Lung (tissue), 11 donors: ENCODE measurements at regions not wholly inside any gene's neighbourhood (a gene's known extent, or its start where the extent isn't known, plus 50 kb on each side); places are given as distances from the start of the nearest gene placed in this dataset.
"Not testable (repeated sequence)": the region's sequence is repeated elsewhere in the genome, so short reads cannot be mapped to it uniquely, and the experiment has no call there.

Experiments used
- ATAC-seq: fragments of 200-7000 bp; cut with Tn5 transposase; one replicate; pipeline ENCODE4 v1.9.1; 2020; ENCODE audit warnings: moderate number of reproducible peaks; ENCODE audit not compliant: insufficient read depth, low FRiP score
- DNase-seq, 3 donors: peaks; one replicate each; pipeline ENCODE4 v3.0.0-alpha.2; 2013 to 2017
- H3K27ac ChIP-seq, 2 donors: one replicate each; pipeline ENCODE4 v1.5.1; 2013; ENCODE audit warnings: mild to moderate bottlenecking in 2 of 2, moderate library complexity in 2 of 2, control low read depth in 1 of 2, inconsistent platforms in 1 of 2, low read depth in 1 of 2, low read length in 1 of 2
- H3K27me3 ChIP-seq, 3 donors: one replicate each; pipeline ENCODE4 v1.5.1; 2013; ENCODE audit warnings: low read length in 2 of 3; ENCODE audit not compliant: control insufficient read depth in 3 of 3, insufficient read depth in 3 of 3
- H3K36me3 ChIP-seq, 4 donors: one replicate each; pipeline ENCODE4 v1.5.1; 2013; ENCODE audit warnings: low read length in 4 of 4, mild to moderate bottlenecking in 1 of 4, moderate library complexity in 1 of 4; ENCODE audit not compliant: control insufficient read depth in 4 of 4, insufficient read depth in 4 of 4
- H3K4me1 ChIP-seq, 5 donors: one replicate each; pipeline ENCODE4 v1.5.1; 2013; ENCODE audit warnings: low read length in 5 of 5, mild to moderate bottlenecking in 2 of 5, moderate library complexity in 1 of 5; ENCODE audit not compliant: control insufficient read depth in 5 of 5, insufficient read depth in 5 of 5
- H3K4me3 ChIP-seq: one replicate; pipeline ENCODE4 v1.5.1; 2013; ENCODE audit warnings: mild to moderate bottlenecking, control low read depth, moderate library complexity
- H3K9ac ChIP-seq, 2 donors: one replicate each; pipeline ENCODE4 v1.5.1; 2013; ENCODE audit warnings: low read length in 2 of 2, control low read depth in 1 of 2; ENCODE audit not compliant: insufficient read depth in 1 of 2
- H3K9me3 ChIP-seq, 4 donors: one replicate each; pipeline ENCODE4 v1.5.1; 2013; ENCODE audit warnings: low read length in 3 of 4, mild to moderate bottlenecking in 1 of 4, moderate library complexity in 1 of 4; ENCODE audit not compliant: control insufficient read depth in 4 of 4, insufficient read depth in 3 of 4
- CTCF ChIP-seq: IDR thresholded peaks from 2 replicates; pipeline ENCODE4 v1.5.1; 2012; ENCODE audit warnings: mild to moderate bottlenecking; ENCODE audit errors: control extremely low read depth, extremely low read depth
- WGBS, 2 donors: extraction: QIAGEN DNeasy Blood & Tissue Kit; methylation state at CpG; one replicate each; pipeline ENCODE4 v1.1.7; 2013; 5-methylcytosine and 5-hydroxymethylcytosine counted together
- donor health status: control.
- donor health status: control.
- donor health status: Bipolar disorder and iron deficiency.
- donor health status: healthy.
- donor health status: DM: yes; HTN: yes; CAD: no.

- WGBS, 2 donors = 81 to 91% methylated on average over 3 of the region's 3 CpGs
- Histone ChIP-seq H3K4me1 (no peaks in the 10 kb centered on the region), H3K36me3 (no peaks in the 10 kb centered on the region), H3K27me3 (no peaks in the 10 kb centered on the region), H3K4me3 (no peak overlapping the region), H3K9me3 (peaks cover 0 to 10% (median 3%) of the 10 kb centered on the region in 4 donors), H3K9ac (no peak overlapping the region), H3K27ac (no peak overlapping the region)
- TF ChIP-seq CTCF = no peak
- no peak for DNase-seq
- no peak for ATAC-seq
Observed at GRCh38 chr15:69706353-69707097, 253.9 kb downstream of the RPLP1 start.

GRCh38 chr15:69707241-69707640 lies 254.6 kb downstream of the RPLP1 start:
- H3K4me1 ChIP-seq, H3K27me3 ChIP-seq, H3K4me3 ChIP-seq, H3K36me3 ChIP-seq, H3K27ac ChIP-seq, DNase-seq, H3K9ac ChIP-seq, ATAC-seq: not testable (repeated sequence)
- 91 to 95% methylated on average over 4 of the region's 4 CpGs for WGBS, 2 donors
- H3K9me3 ChIP-seq = peaks cover 0 to 10% (median 3%) of the 10 kb centered on the region in 4 donors

GRCh38 chr15:69708436-69709122 lies 256.0 kb downstream of the RPLP1 start:
- H3K9me3 ChIP-seq = peaks cover 0 to 10% (median 3%) of the 10 kb centered on the region in 4 donors
- H3K36me3 ChIP-seq, H3K9ac ChIP-seq, DNase-seq, H3K27ac ChIP-seq, H3K4me1 ChIP-seq, ATAC-seq, H3K27me3 ChIP-seq, H3K4me3 ChIP-seq: not testable (repeated sequence)
- WGBS, 2 donors = 87 to 90% methylated on average over 3 of the region's 3 CpGs

GRCh38 chr15:69712991-69713390 lies 260.4 kb downstream of the RPLP1 start:
- WGBS, 2 donors = 68 to 84% methylated on average over 2 of the region's 2 CpGs
- Histone ChIP-seq H3K9ac (no peak overlapping the region), H3K9me3 (peaks cover 0 to 8% (median 3%) of the 10 kb centered on the region in 4 donors), H3K4me1 (peaks cover 0 to 1% (median 0%) of the 10 kb centered on the region in 5 donors), H3K36me3 (no peaks in the 10 kb centered on the region), H3K27ac (no peak overlapping the region), H3K27me3 (no peaks in the 10 kb centered on the region), H3K4me3 (no peak overlapping the region)
- DNase-seq (peak in 2 of 3 donors; percentile 23 to 46), ATAC-seq (no peak)
- TF ChIP-seq CTCF = no peak
